Parathyroid adenoma (tissue), 2 donors: ENCODE measurements at regions not wholly inside any gene's neighbourhood (a gene's known extent, or its start where the extent isn't known, plus 50 kb on each side); places are given as distances from the start of the nearest gene placed in this dataset.

Experiments
- H2AFZ ChIP-seq: fragments of 300-600 bp; sonication (generic); one replicate; pipeline ENCODE4 v1.7.0; 2017; ENCODE audit warnings: antibody characterized with exemption, mild to moderate bottlenecking
- H3K27ac ChIP-seq: fragments of 300-600 bp; sonication (generic); one replicate; pipeline ENCODE4 v1.7.0; 2017
- H3K27me3 ChIP-seq: fragments of 300-600 bp; sonication (generic); one replicate; pipeline ENCODE4 v1.7.0; 2017; ENCODE audit warnings: low read length; ENCODE audit not compliant: control insufficient read depth, insufficient read depth
- H3K36me3 ChIP-seq: fragments of 300-600 bp; sonication (generic); one replicate; pipeline ENCODE4 v1.7.0; 2017; ENCODE audit warnings: low read length; ENCODE audit not compliant: control insufficient read depth, insufficient read depth
- H3K4me1 ChIP-seq: fragments of 300-600 bp; sonication (generic); one replicate; pipeline ENCODE4 v1.7.0; 2017; ENCODE audit warnings: control low read depth
- H3K4me2 ChIP-seq: fragments of 300-600 bp; sonication (generic); one replicate; pipeline ENCODE4 v1.7.0; 2017; ENCODE audit warnings: low read length
- H3K4me3 ChIP-seq: fragments of 300-600 bp; sonication (generic); one replicate; pipeline ENCODE4 v1.7.0; 2017; ENCODE audit warnings: low read depth, low read length
- H3K79me2 ChIP-seq: fragments of 300-600 bp; sonication (generic); one replicate; pipeline ENCODE4 v1.7.0; 2017; ENCODE audit warnings: control low read depth
- H3K9ac ChIP-seq: fragments of 300-600 bp; sonication (generic); one replicate; pipeline ENCODE4 v1.7.0; 2017; ENCODE audit warnings: mild to moderate bottlenecking
- H3K9me3 ChIP-seq: fragments of 300-600 bp; sonication (generic); one replicate; pipeline ENCODE4 v1.7.0; 2017; ENCODE audit warnings: low read length; ENCODE audit not compliant: control insufficient read depth
- CTCF ChIP-seq: fragments of 300-600 bp; sonication (generic); IDR thresholded peaks from one replicate; pipeline ENCODE4 v1.7.0; 2017; ENCODE audit warnings: antibody characterized with exemption, mild to moderate bottlenecking
- donor health status: primary hyperparathyroidism.

GRCh38 chr5:123763201-123763600, 251.2 kb downstream of the CSNK1G3 start:
- Histone ChIP-seq H3K9ac (no peak overlapping the region), H3K4me1 (no peaks in the 10 kb centered on the region), H2AFZ (no peak overlapping the region), H3K27ac (no peak overlapping the region), H3K4me3 (no peak overlapping the region), H3K9me3 (no peaks in the 10 kb centered on the region), H3K36me3 (no peaks in the 10 kb centered on the region), H3K4me2 (no peak overlapping the region), H3K79me2 (no peaks in the 10 kb centered on the region), H3K27me3 (no peaks in the 10 kb centered on the region)
- no peak for TF ChIP-seq CTCF

- Histone ChIP-seq H3K4me3 (no peak overlapping the region), H3K27ac (no peak overlapping the region), H3K27me3 (no peaks in the 10 kb centered on the region), H3K4me1 (no peaks in the 10 kb centered on the region), H2AFZ (no peak overlapping the region), H3K9me3 (no peaks in the 10 kb centered on the region), H3K9ac (no peak overlapping the region), H3K4me2 (no peak overlapping the region), H3K79me2 (no peaks in the 10 kb centered on the region), H3K36me3 (no peaks in the 10 kb centered on the region)
- no peak for TF ChIP-seq CTCF
These were observed 244.8 kb downstream of the CSNK1G3 start for GRCh38 chr5:123756816-123757215.

- Histone ChIP-seq H3K79me2 (no peaks in the 10 kb centered on the region), H3K9me3 (no peaks in the 10 kb centered on the region), H3K4me1 (no peaks in the 10 kb centered on the region), H3K27ac (no peak overlapping the region), H3K9ac (no peak overlapping the region), H3K4me2 (no peak overlapping the region), H3K4me3 (no peak overlapping the region), H3K27me3 (no peaks in the 10 kb centered on the region), H2AFZ (no peak overlapping the region), H3K36me3 (no peaks in the 10 kb centered on the region)
- no peak for TF ChIP-seq CTCF
These were observed 244.3 kb downstream of the CSNK1G3 start for GRCh38 chr5:123756318-123756665.

GRCh38 chr5:123755653-123756317, 243.8 kb downstream of the CSNK1G3 start:
- no peak overlapping the region for H3K4me3 ChIP-seq
- H3K9ac ChIP-seq = no peak overlapping the region
- no peaks in the 10 kb centered on the region for H3K4me1 ChIP-seq
- no peak overlapping the region for H2AFZ ChIP-seq
- H3K27ac ChIP-seq = no peak overlapping the region
- no peaks in the 10 kb centered on the region for H3K27me3 ChIP-seq
- H3K79me2 ChIP-seq = no peaks in the 10 kb centered on the region
- no peak overlapping the region for H3K4me2 ChIP-seq
- no peak for TF ChIP-seq CTCF
- H3K36me3 ChIP-seq = no peaks in the 10 kb centered on the region
- no peaks in the 10 kb centered on the region for H3K9me3 ChIP-seq

GRCh38 chr5:123754908-123755307, 242.9 kb downstream of the CSNK1G3 start:
- no peak for TF ChIP-seq CTCF
- Histone ChIP-seq H3K4me2 (no peak overlapping the region), H3K27ac (no peak overlapping the region), H3K79me2 (no peaks in the 10 kb centered on the region), H3K36me3 (no peaks in the 10 kb centered on the region), H3K9me3 (no peaks in the 10 kb centered on the region), H3K4me3 (no peak overlapping the region), H2AFZ (no peak overlapping the region), H3K9ac (no peak overlapping the region), H3K4me1 (no peaks in the 10 kb centered on the region), H3K27me3 (no peaks in the 10 kb centered on the region)
